ENCODE measurements at regions not wholly inside any gene's neighbourhood (a gene's known extent, or its start where the extent isn't known, plus 50 kb on each side); places are given as distances from the start of the nearest gene placed in this dataset.

GRCh38 chr4:134465417-134465816 is 263.8 kb upstream of the PABPC4L start:
- DNase-seq: peak in 1 of 2 experiments; percentile 4

GRCh38 chr4:134463771-134464170 is 262.2 kb upstream of the PABPC4L start:
- no peak for DNase-seq

DNA sequence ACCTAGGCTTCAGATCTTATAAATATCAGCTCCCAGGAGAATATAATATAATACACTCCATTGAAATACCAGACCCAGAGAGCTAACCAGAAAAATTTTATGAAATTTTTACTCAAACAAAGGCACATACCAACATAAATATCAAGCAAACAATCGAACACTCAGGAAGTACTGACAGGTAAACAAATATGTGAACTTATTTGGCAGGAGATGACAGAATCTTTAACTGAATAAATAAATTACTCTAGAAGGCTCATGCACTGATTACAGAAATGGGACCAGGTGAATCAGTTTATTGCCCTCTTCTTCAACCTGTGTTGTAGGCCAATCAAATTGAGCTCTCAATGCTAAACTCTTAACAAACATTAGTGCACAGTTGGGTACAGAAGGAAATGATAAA is 225.2 kb upstream of the PABPC4L start:
- no peak for DNase-seq

DNA sequence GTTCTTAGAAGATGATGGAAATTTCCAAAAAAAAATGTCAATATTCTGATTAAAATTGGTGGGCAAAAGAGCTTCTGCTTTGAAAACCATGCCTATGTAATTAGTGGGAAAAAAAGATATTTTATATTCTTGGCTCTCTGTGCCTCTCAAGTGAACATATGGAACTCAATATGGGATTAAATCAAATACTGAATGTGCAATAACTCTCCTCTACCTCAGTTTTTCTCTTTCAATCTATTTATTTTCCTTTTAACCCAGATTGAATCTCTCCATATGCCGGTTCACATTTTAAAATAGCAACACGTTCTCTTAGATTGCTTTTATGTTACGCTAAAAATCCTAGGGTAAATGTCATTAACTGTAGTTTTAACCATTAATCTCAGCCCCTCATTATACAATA is 224.2 kb upstream of the PABPC4L start:
- DNase-seq: no peak

DNA sequence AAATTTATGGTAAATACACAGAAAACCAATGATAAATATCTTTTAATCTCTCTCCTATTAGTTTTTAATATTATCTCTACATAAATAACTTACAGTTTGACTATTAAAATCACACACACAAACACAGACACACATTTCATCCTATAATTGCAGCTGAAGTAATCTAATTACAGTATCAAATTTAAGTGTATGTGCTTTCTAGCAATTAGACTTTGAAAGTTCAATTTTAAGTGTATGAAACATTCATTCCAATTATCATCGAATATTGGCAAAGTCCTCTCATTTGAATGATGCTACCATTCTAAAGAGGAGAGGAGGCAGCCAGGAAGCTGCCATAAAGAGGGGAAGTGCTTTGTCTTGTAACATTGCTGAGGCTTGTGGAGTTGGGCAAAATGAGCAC is 221.2 kb upstream of the PABPC4L start:
- no peak for DNase-seq

DNA sequence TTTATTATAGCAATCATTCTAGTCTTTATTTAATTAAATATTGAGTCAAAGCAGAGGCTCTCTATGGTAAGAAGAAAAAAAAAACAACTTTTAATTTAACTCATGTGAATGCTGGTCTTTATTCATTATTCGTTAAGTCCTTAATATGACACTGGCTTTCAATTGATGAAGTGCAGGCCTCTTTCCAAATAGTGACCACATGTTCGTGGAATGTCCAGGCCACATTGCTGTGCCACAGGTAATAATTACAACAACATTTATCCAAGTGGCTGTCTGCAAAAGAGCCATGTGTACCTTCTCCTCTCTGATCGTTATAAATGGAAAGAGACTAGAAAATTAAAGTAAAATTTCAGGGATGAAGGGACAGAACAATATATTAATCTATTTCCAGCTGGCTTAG is 220.1 kb upstream of the PABPC4L start:
- no peak for DNase-seq

GRCh38 chr4:134408897-134409296 is 207.3 kb upstream of the PABPC4L start:
- DNase-seq: no peak

GRCh38 chr4:134401798-134402197 is 200.2 kb upstream of the PABPC4L start:
- no peak for DNase-seq

GRCh38 chr4:134393592-134393991 is 192.0 kb upstream of the PABPC4L start:
- no peak for DNase-seq

- no peak for DNase-seq
Measured at GRCh38 chr4:134390319-134390718, 188.7 kb upstream of the PABPC4L start.

- DNase-seq: peak in 1 of 2 experiments; percentile 6
Measured at GRCh38 chr4:134388351-134388750, 186.8 kb upstream of the PABPC4L start.

DNA sequence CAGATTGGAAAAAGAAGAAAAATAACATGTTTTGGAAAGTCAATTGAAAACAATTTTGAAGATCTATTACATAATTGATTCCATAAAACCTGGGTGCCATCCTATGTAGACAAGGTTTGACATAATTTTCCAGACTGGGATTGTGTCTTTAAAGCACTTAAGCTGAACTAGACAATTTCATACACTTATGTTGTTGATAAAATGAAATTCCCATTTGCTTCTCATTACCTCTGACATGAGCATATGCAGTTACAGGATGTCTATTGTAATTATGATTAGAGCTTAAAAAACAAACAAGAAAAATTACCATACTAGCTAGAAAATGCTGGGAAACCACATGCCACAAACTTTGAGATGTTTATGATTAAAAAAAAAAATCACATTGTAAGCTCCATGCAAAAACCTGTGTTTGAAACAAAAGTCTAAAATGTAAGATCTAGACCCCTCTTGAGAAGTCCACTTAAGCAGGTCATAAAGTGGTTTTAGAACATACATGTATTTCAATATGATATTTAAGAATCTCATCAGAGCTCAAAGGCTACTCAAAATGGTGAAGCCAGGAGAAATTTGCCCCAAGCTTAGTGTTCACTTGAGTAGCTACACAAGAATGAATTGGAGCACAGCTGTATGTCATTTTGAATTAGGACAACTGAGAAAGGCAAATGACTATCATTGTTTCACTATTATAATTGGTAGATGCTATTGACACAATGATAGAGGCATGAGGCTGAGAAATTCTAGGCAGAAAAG is 181.1 kb upstream of the PABPC4L start:
- no peak for DNase-seq

DNA sequence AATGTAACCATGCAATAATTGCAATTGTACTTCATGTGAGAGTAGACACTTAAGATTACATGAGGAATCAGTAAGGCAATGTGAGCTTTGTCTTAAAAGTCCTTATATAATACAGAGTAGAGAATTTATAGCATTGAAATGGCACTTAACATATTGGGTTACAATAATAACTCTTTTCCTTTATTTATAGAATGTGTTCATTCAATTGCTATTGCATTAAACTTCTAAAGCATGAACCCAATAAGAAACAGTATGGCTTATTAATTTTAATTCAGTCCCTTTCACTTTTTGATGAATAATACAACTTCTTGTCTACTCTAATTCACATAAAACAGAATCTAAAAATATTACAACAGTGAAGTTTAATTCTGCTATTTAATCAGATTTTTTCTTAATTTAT is 174.2 kb upstream of the PABPC4L start:
- DNase-seq: no peak

GRCh38 chr4:134365852-134366251 is 164.3 kb upstream of the PABPC4L start:
- no peak for DNase-seq

DNA sequence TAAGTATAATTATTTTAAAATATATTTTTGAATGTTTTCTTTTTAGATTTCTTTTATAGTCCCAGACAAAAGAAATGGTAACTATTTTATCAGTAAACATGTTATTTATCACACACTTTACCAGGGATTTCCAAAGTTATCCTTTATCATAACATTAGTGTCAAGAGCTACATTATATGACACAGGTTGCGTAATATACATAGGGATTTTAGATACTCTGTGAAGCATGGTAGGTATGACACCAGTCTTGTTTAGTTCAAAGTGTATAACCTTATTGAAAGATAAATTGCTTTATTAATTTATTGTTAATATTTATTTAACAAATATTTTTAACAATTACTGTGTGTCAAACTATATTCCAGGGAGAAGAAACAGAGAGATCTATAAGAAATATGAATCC is 163.3 kb upstream of the PABPC4L start:
- DNase-seq: no peak

DNA sequence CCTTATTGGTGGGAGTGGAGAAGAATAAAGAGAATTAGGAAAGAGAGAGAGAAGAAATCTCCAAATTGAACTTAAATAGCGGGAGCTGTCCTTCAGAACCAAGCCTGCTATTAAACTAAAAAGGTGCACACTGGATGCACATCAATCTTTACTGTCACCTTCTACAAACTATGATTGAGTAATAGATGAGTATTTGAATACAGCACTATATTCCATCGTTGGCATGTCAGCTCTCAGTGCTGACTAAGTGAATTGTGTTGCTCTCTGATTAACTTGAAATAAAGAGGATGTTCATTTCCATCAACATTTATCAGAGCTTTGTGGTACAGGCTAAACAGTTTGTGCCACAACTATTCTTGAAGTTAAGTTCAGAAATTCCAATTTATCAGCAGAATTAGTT is 143.7 kb upstream of the PABPC4L start:
- no peak for DNase-seq

DNA sequence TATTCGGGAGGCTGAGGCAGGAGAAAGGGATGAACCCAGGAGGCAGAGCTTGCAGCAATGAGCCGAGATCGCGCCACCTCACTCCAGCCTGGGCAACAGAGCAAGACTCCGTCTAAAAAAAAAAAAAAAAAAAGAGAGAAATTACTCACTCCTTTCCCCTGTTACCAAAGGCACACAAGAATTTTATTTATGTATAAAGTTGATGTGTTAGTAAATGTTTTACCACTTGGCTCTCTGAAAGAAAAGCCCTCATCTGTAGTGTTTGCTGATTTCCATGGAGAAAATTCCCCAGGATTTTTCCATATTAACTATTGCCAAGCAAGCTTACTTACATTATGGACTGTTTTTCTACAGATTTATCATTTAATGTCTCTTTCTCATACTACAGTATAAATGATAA is 142.1 kb upstream of the PABPC4L start:
- no peak for DNase-seq

- DNase-seq: no peak
Measured at GRCh38 chr4:134343081-134343480, 141.5 kb upstream of the PABPC4L start.

DNA sequence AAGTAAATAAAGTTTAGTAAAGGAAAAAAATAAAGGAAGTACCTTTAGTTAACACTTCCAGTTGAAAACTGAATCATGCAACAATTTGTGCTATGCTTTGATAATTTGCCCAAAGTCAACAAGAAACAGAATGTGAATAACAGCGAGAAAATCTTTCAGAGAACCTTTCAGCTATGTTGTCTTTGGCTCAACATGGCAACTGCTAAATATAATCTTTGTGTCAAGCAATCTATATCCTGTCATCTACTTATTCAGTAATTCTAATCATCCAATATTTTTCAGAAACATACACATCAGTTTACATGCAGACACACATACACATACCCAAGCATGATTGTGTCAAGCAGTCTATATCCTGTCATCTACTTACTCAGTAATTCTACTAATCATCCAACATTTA is 136.0 kb upstream of the PABPC4L start:
- DNase-seq: no peak

DNA sequence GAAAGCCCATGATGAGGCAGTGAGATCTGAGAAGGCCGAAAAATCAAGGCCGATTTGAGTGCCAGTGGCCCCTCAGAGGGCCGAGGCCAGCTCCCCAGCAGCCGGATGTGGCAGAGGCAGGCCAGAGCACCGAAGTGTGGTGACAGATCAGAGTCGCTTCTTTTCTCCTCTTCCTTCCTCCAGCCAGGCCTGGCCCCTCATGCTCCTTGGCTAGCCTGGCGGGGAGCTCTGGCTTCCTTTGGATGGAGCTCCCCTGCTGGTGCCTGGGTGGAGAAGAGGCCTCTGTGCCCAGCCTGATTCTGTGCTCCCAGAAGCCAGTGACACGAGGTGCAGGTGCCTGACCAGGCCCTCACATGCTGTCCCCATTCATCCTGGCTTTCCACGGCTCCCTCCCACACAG is 127.2 kb upstream of the PABPC4L start:
- no peak for DNase-seq

DNA sequence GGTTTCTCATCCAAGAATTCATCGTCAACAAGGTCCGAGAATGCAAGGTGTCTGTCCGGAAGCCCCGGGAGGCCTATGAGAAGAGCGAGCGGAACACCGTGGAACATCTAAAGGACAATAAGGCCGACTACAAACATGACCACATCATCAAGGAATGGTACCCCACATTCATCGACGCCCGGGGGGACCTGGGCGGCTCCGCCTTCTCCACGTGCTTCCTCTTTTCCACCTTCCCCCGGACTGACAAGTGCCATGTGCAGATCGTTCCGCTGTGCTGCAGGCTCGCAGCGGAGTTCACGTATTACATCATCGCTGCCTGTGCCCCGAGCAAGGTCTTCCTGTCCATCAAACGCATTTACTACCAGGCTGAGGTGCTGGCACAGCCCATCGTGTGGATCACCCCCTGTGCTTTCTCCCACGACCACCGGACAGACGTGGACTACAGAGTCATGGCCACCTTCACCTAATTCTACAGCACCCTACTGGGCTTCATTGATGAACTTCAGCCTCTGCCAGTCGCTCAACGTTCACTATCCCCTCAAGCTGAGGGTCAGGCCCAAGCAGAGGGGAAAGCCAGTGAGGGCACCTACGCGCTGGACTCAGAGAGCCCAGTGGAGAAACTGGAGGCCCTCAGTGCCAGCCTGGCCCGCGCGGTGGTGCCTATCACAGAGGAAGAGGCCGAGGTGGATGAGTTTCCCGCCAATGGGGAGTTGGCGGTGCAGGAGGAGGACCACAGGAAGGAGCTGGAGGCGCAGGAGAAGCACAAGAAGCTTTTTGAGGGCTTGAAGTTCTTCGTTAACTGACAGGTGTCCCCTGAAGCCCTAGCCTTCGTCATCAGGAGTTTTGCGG is 125.9 kb upstream of the PABPC4L start:
- no peak for DNase-seq

- DNase-seq: no peak
Measured at GRCh38 chr4:134326866-134327265, 125.3 kb upstream of the PABPC4L start.

DNA sequence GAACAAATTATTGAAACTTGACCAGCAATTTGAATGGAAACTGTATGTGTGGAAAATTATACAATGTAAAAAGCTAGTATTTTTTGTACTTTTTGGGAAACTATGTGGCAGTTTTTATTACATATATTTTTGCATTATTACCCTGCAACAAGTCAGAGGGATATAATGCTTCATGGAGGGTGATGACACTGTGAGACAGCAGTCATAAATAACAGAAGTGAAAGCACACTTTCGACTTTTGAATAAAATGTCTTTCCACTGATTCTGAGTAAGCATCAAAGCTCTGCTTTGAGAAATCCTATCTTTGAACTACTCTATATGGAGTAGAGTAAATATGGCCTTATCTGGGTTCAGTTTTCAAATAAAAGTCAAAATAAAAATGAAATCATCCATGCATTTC is 122.6 kb upstream of the PABPC4L start:
- DNase-seq: no peak

DNA sequence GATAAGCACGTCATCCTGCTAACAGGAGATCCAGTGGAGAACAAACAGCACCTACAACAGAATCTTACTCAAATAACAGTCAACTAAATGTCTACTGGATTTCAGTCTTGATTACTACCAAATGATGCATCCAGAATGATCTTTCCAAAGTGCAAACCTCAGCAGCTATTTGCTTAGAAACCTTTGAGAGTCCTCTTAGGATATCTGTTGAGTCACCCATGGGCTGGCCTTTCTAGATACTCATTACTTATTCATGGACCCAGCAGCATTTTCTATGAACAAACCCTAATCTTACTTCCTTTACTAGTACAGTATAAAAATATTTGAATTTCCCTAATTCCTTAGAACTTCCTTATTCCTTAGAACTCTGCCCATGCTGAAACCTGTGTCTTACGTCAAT is 118.5 kb upstream of the PABPC4L start:
- no peak for DNase-seq

All from NCI-H526 (cell line).